Activated naive CD4-positive, alpha-beta T cell (primary cell): ENCODE measurements at regions not wholly inside any gene's neighbourhood (a gene's known extent, or its start where the extent isn't known, plus 50 kb on each side); places are given as distances from the start of the nearest gene placed in this dataset.

Source experiments
- DNase-seq, 4 experiments: peaks; one replicate each; lab custom pipeline; 2025; lab: John Stamatoyannopoulos, UW

- DNase-seq, result no peak
These were observed 478.5 kb downstream of the ADGRL2 start for GRCh38 chr1:82279241-82279640.

- DNase-seq, result no peak
These were observed 473.1 kb downstream of the ADGRL2 start for GRCh38 chr1:82273816-82274215.

- no peak for DNase-seq
These were observed 468.7 kb downstream of the ADGRL2 start for GRCh38 chr1:82269431-82269830.

- no peak for DNase-seq
These were observed 468.1 kb downstream of the ADGRL2 start for GRCh38 chr1:82268826-82269225.

GRCh38 chr1:82266351-82266750 lies 465.6 kb downstream of the ADGRL2 start:
- no peak for DNase-seq

- no peak for DNase-seq
These were observed 464.7 kb downstream of the ADGRL2 start for GRCh38 chr1:82265436-82265835.

- no peak for DNase-seq
These were observed 464.1 kb downstream of the ADGRL2 start for GRCh38 chr1:82264802-82265201.

- no peak for DNase-seq
These were observed 462.7 kb downstream of the ADGRL2 start for GRCh38 chr1:82263396-82263795.

- DNase-seq, result no peak
These were observed 459.9 kb downstream of the ADGRL2 start for GRCh38 chr1:82260666-82261065.

- DNase-seq, result no peak
These were observed 459.3 kb downstream of the ADGRL2 start for GRCh38 chr1:82260051-82260450.

GRCh38 chr1:82258887-82259286 lies 458.2 kb downstream of the ADGRL2 start:
- no peak for DNase-seq

- DNase-seq, result no peak
These were observed 445.3 kb downstream of the ADGRL2 start for GRCh38 chr1:82246050-82246449.

GRCh38 chr1:82245345-82246014 lies 444.7 kb downstream of the ADGRL2 start:
- DNase-seq, result no peak

GRCh38 chr1:82240571-82240970 lies 439.8 kb downstream of the ADGRL2 start:
- no peak for DNase-seq

GRCh38 chr1:82230667-82231066 lies 429.9 kb downstream of the ADGRL2 start:
- DNase-seq, result no peak

- DNase-seq, result no peak
These were observed 426.8 kb downstream of the ADGRL2 start for GRCh38 chr1:82227306-82228095.

GRCh38 chr1:82226186-82226505 lies 425.4 kb downstream of the ADGRL2 start:
- no peak for DNase-seq

GRCh38 chr1:82225421-82226185 lies 424.9 kb downstream of the ADGRL2 start:
- DNase-seq, result no peak

- no peak for DNase-seq
These were observed 422.4 kb downstream of the ADGRL2 start for GRCh38 chr1:82223091-82223490.

GRCh38 chr1:82221721-82222120 lies 421.0 kb downstream of the ADGRL2 start:
- DNase-seq, result no peak

- no peak for DNase-seq
These were observed 420.0 kb downstream of the ADGRL2 start for GRCh38 chr1:82220754-82221153.

GRCh38 chr1:82219841-82220240 lies 419.1 kb downstream of the ADGRL2 start:
- DNase-seq, result no peak

GRCh38 chr1:82218846-82219245 lies 418.1 kb downstream of the ADGRL2 start:
- DNase-seq, result no peak
